ENCODE measurements at regions not wholly inside any gene's neighbourhood (a gene's known extent, or its start where the extent isn't known, plus 50 kb on each side); places are given as distances from the start of the nearest gene placed in this dataset.

- H3K9me3 Mint-ChIP-seq (ENCODE audit: unreplicated experiment): no peaks in the 10 kb centered on the region
- intact Hi-C loops (cut with micrococcal nuclease; ENCODE audit: unreplicated experiment): loop anchor here (1.0 kb wide), 2 partner anchors 285 to 502 kb away; no protein-coding TSS in a partner anchor
- BruUV-seq (replicated peaks): no TSS peak
These were observed 286.3 kb upstream of the ROBO2 start for GRCh38 chr3:76753599-76753998.

GRCh38 chr3:76754247-76754646, 285.7 kb upstream of the ROBO2 start:
- no peak for TF ChIP-seq CTCF (IDR thresholded peaks at IDR 0.05; ENCODE audit: insufficient read depth in 1 of 2, low read depth in 1 of 2, low read length in 1 of 2, severe bottlenecking in 1 of 2, unreplicated experiment in 1 of 2)
- H3K27me3 Mint-ChIP-seq (ENCODE audit: insufficient read depth, unreplicated experiment): no peaks in the 10 kb centered on the region
- Histone ChIP-seq H3K4me3 (ENCODE audit: low read depth, low read length) (no peak overlapping the region), H3K27me3 (replicated peaks; ENCODE audit: control insufficient read depth, insufficient read depth, low read length) (no peaks in the 10 kb centered on the region), H3K9me3 (no peaks in the 10 kb centered on the region), H3K4me1 (no peaks in the 10 kb centered on the region), H3K36me3 (ENCODE audit: control insufficient read depth, insufficient read depth, low read length) (no peaks in the 10 kb centered on the region)
- H3K9me3 Mint-ChIP-seq (ENCODE audit: unreplicated experiment): no peaks in the 10 kb centered on the region
- H3K4me3 Mint-ChIP-seq (ENCODE audit: unreplicated experiment): no peak overlapping the region
- H3K36me3 Mint-ChIP-seq (ENCODE audit: insufficient read depth, unreplicated experiment): no peaks in the 10 kb centered on the region
- peaks cover 6% of the 10 kb centered on the region for H3K4me1 Mint-ChIP-seq (ENCODE audit: low read depth, unreplicated experiment)
- POLR2A ChIA-PET: no interaction called here
- CTCF ChIA-PET: interaction anchor here (1.3 kb wide), 1 partner anchor 285 kb away, joined by 3 read pairs; no protein-coding TSS in a partner anchor
- H3K27ac Mint-ChIP-seq (ENCODE audit: unreplicated experiment): no peak overlapping the region
- no TSS peak for BruUV-seq (replicated peaks)
- intact Hi-C loops (cut with micrococcal nuclease; ENCODE audit: unreplicated experiment): no loop called here
- DNase-seq: no peak

More at GRCh38 chr3:76753599-76753998, 286.3 kb upstream of the ROBO2 start:
- Mint-ChIP-seq H3K27ac (ENCODE audit: unreplicated experiment) (no peak overlapping the region), H3K36me3 (ENCODE audit: insufficient read depth, unreplicated experiment) (no peaks in the 10 kb centered on the region), H3K27me3 (ENCODE audit: insufficient read depth, unreplicated experiment) (no peaks in the 10 kb centered on the region), H3K4me3 (ENCODE audit: unreplicated experiment) (no peak overlapping the region), H3K4me1 (ENCODE audit: low read depth, unreplicated experiment) (peaks cover 6% of the 10 kb centered on the region)
- ChIA-PET POLR2A (no interaction called here), CTCF (interaction anchor here (1.3 kb wide), 1 partner anchor 285 kb away, joined by 3 read pairs; no protein-coding TSS in a partner anchor)
- Histone ChIP-seq H3K36me3 (ENCODE audit: control insufficient read depth, insufficient read depth, low read length) (no peaks in the 10 kb centered on the region), H3K4me3 (ENCODE audit: low read depth, low read length) (no peak overlapping the region), H3K4me1 (no peaks in the 10 kb centered on the region), H3K9me3 (no peaks in the 10 kb centered on the region), H3K27me3 (replicated peaks; ENCODE audit: control insufficient read depth, insufficient read depth, low read length) (no peaks in the 10 kb centered on the region)
- TF ChIP-seq CTCF (IDR thresholded peaks at IDR 0.05; ENCODE audit: insufficient read depth in 1 of 2, low read depth in 1 of 2, low read length in 1 of 2, severe bottlenecking in 1 of 2, unreplicated experiment in 1 of 2): peak in 1 of 2 experiments; percentile 43
- DNase-seq: no peak

GRCh38 chr3:76756577-76756976, 283.3 kb upstream of the ROBO2 start:
- DNase-seq: peak in 1 of 2 experiments; percentile 25
- peak overlapping the region; percentile 50 for H3K4me3 Mint-ChIP-seq (ENCODE audit: unreplicated experiment)
- Histone ChIP-seq H3K9me3 (no peaks in the 10 kb centered on the region), H3K27me3 (replicated peaks; ENCODE audit: control insufficient read depth, insufficient read depth, low read length) (no peaks in the 10 kb centered on the region), H3K4me1 (no peaks in the 10 kb centered on the region), H3K36me3 (ENCODE audit: control insufficient read depth, insufficient read depth, low read length) (no peaks in the 10 kb centered on the region), H3K4me3 (ENCODE audit: low read depth, low read length) (no peak overlapping the region)
- TF ChIP-seq CTCF (IDR thresholded peaks at IDR 0.05; ENCODE audit: insufficient read depth in 1 of 2, low read depth in 1 of 2, low read length in 1 of 2, severe bottlenecking in 1 of 2, unreplicated experiment in 1 of 2): no peak
- H3K27me3 Mint-ChIP-seq (ENCODE audit: insufficient read depth, unreplicated experiment): no peaks in the 10 kb centered on the region
- no TSS peak for BruUV-seq (replicated peaks)
- intact Hi-C loops (cut with micrococcal nuclease; ENCODE audit: unreplicated experiment): no loop called here
- H3K9me3 Mint-ChIP-seq (ENCODE audit: unreplicated experiment): no peaks in the 10 kb centered on the region
- H3K27ac Mint-ChIP-seq (ENCODE audit: unreplicated experiment): no peak overlapping the region
- ChIA-PET CTCF (no interaction called here), POLR2A (no interaction called here)
- peaks cover 6% of the 10 kb centered on the region for H3K4me1 Mint-ChIP-seq (ENCODE audit: low read depth, unreplicated experiment)
- H3K36me3 Mint-ChIP-seq (ENCODE audit: insufficient read depth, unreplicated experiment): no peaks in the 10 kb centered on the region

Measured in Caco-2 (cell line).